SK-N-SH (cell line): ENCODE measurements at regions not wholly inside any gene's neighbourhood (a gene's known extent, or its start where the extent isn't known, plus 50 kb on each side); places are given as distances from the start of the nearest gene placed in this dataset.

Source experiments
- CTCF ChIA-PET: fragments of 300-600, 350-600 bp; formaldehyde crosslinking; extraction: SDS; loops from one replicate; lab custom pipeline; 2021; lab: Yijun Ruan, JAX
- POLR2A ChIA-PET: fragments of 350-600 bp; sonication (Branson Sonifier 250); formaldehyde crosslinking; extraction: SDS; loops from one replicate; lab custom pipeline; 2020; ENCODE audit warnings: antibody characterized with exemption, inconsistent platforms; lab: Yijun Ruan, JAX
- DNase-seq: peaks from one replicate; pipeline ENCODE4 v3.0.0; 2012
- H2AFZ ChIP-seq: fragments of 200-600 bp; sonication (generic); 2 replicates; pipeline ENCODE4 v1.8.1; 2016; ENCODE audit warnings: antibody characterized with exemption, mild to moderate bottlenecking, low read depth
- H3F3A ChIP-seq: fragments of 200-600 bp; sonication (generic); replicated peaks from 2 replicates; pipeline ENCODE3; 2016; ENCODE audit warnings: antibody characterized with exemption, mild to moderate bottlenecking; ENCODE audit not compliant: insufficient read depth
- H3K27ac ChIP-seq, 2 experiments: fragments of 200-500 bp in 1 of 2; fragments of 200-600 bp in 1 of 2; sonication (Bioruptor generic) in 1 of 2; sonication (generic), shearing (Covaris generic) in 1 of 2; 2 replicates each; pipeline versions ENCODE4 v1.5.1 to v1.6.1; 2014 to 2016; ENCODE audit warnings: low read depth in 2 of 2, inconsistent platforms in 1 of 2, low read length in 1 of 2, mild to moderate bottlenecking in 1 of 2, mixed read lengths in 1 of 2
- H3K27me3 ChIP-seq: fragments of 200-600 bp; sonication (generic), shearing (Covaris generic); 2 replicates; pipeline ENCODE4 v1.6.1; 2016; ENCODE audit warnings: mixed run types; ENCODE audit not compliant: insufficient read depth
- H3K36me3 ChIP-seq, 2 experiments: fragments of 200-500 bp in 1 of 2; fragments of 200-600 bp in 1 of 2; sonication (Bioruptor generic) in 1 of 2; sonication (generic) in 1 of 2; replicated peaks in 1 of 2; 2 replicates each; pipeline versions ENCODE3 to v1.5.1; 2014 to 2016; ENCODE audit warnings: low read length in 1 of 2, mild to moderate bottlenecking in 1 of 2; ENCODE audit not compliant: insufficient read depth in 2 of 2, control insufficient read depth in 1 of 2
- H3K4me1 ChIP-seq, 2 experiments: fragments of 200-500 bp in 1 of 2; fragments of 200-600 bp in 1 of 2; sonication (Bioruptor generic) in 1 of 2; sonication (generic), shearing (Covaris generic) in 1 of 2; 2 replicates each; pipeline versions ENCODE4 v1.5.1 to v1.6.1; 2014 to 2016; ENCODE audit warnings: low read depth in 1 of 2, low read length in 1 of 2, mixed run types in 1 of 2; ENCODE audit not compliant: insufficient read depth in 2 of 2, control insufficient read depth in 1 of 2
- H3K4me2 ChIP-seq: fragments of 200-600 bp; sonication (generic), shearing (Covaris generic); 2 replicates; pipeline ENCODE4 v1.6.1; 2017; ENCODE audit warnings: mixed run types
- H3K4me3 ChIP-seq, 2 experiments: fragments of 200-500 bp in 1 of 2; fragments of 200-600 bp in 1 of 2; sonication (Bioruptor generic) in 1 of 2; sonication (generic), shearing (Covaris generic) in 1 of 2; 2 replicates each; pipeline versions ENCODE4 v1.5.1 to v1.8.1; 2014 to 2016; ENCODE audit warnings: low read depth in 2 of 2, inconsistent platforms in 1 of 2, low read length in 1 of 2, mild to moderate bottlenecking in 1 of 2, mixed read lengths in 1 of 2, moderate library complexity in 1 of 2
- H3K79me2 ChIP-seq: fragments of 200-600 bp; sonication (generic); 2 replicates; pipeline ENCODE4 v1.8.1; 2017; ENCODE audit warnings: mild to moderate bottlenecking; ENCODE audit not compliant: insufficient read depth
- H3K9ac ChIP-seq: fragments of 200-600 bp; sonication (generic); 2 replicates; pipeline ENCODE4 v1.6.1; 2017; ENCODE audit warnings: mixed run types
- H3K9me2 ChIP-seq: fragments of 200-600 bp; sonication (generic); 2 replicates; pipeline ENCODE4 v1.6.1; 2017; ENCODE audit warnings: mixed run types
- H3K9me3 ChIP-seq: fragments of 200-600 bp; sonication (generic); 2 replicates; pipeline ENCODE4 v1.6.1; 2017; ENCODE audit warnings: mixed run types, mild to moderate bottlenecking, moderate library complexity
- H4K20me1 ChIP-seq: fragments of 200-600 bp; sonication (generic); 2 replicates; pipeline ENCODE4 v1.6.1; 2017; ENCODE audit warnings: mild to moderate bottlenecking, mixed run types; ENCODE audit not compliant: insufficient read depth
- ELF1 ChIP-seq: IDR thresholded peaks from 2 replicates; pipeline ENCODE4 v1.4.0; 2012
- EZH2phosphoT487 ChIP-seq: fragments of 200-600 bp; sonication (generic); IDR thresholded peaks from 2 replicates; pipeline ENCODE4 v1.6.1; 2017; ENCODE audit warnings: low read depth, mixed run types, mild to moderate bottlenecking, antibody characterized with exemption, moderate library complexity, borderline replicate concordance
- FOSL2 ChIP-seq: IDR thresholded peaks from 2 replicates; pipeline ENCODE4 v1.4.0; 2012; ENCODE audit warnings: low read depth, mild to moderate bottlenecking, moderate library complexity, borderline replicate concordance
- FOXJ3 ChIP-seq: sonication (generic); formaldehyde crosslinking; IDR thresholded peaks from 2 replicates; pipeline ENCODE4 v1.5.1; 2020; ENCODE audit warnings: mild to moderate bottlenecking, missing genetic modification reagents
- FOXM1 ChIP-seq: IDR thresholded peaks from 2 replicates; pipeline ENCODE4 v1.4.0; 2012; ENCODE audit warnings: low read depth, mild to moderate bottlenecking
- GABPA ChIP-seq: IDR thresholded peaks from 2 replicates; pipeline ENCODE4 v1.4.0; 2012; ENCODE audit warnings: low read depth, mild to moderate bottlenecking
- GATA2 ChIP-seq: sonication (generic); formaldehyde crosslinking; IDR thresholded peaks from 2 replicates; pipeline ENCODE4 v1.5.0; 2020; ENCODE audit warnings: mild to moderate bottlenecking, missing genetic modification reagents
- JUND ChIP-seq: IDR thresholded peaks from 2 replicates; pipeline ENCODE4 v1.4.0; 2012
- MXI1 ChIP-seq: IDR thresholded peaks from 2 replicates; pipeline ENCODE4 v1.6.1; 2012; ENCODE audit warnings: mild to moderate bottlenecking, low read depth, low read length, improper control_type of control experiment
- NFIC ChIP-seq: IDR thresholded peaks from 2 replicates; pipeline ENCODE4 v1.4.0; 2012; ENCODE audit warnings: borderline replicate concordance
- NRF1 ChIP-seq: IDR thresholded peaks from 2 replicates; pipeline ENCODE4 v1.6.1; 2012; ENCODE audit warnings: low read depth, mild to moderate bottlenecking, low read length
- POLR2AphosphoS5 ChIP-seq: IDR thresholded peaks from 2 replicates; pipeline ENCODE4 v1.6.1; 2012; ENCODE audit warnings: low read depth, low read length
- RAD21 ChIP-seq: IDR thresholded peaks from 2 replicates; pipeline ENCODE4 v1.6.1; 2012; ENCODE audit warnings: mild to moderate bottlenecking, low read length
- RFX5 ChIP-seq: IDR thresholded peaks from 2 replicates; pipeline ENCODE4 v1.6.1; 2012; ENCODE audit warnings: mild to moderate bottlenecking, improper control_type of control experiment, low read length
- RXRA ChIP-seq: IDR thresholded peaks from 2 replicates; pipeline ENCODE4 v1.4.0; 2012; ENCODE audit warnings: low read depth, mild to moderate bottlenecking, borderline replicate concordance
- SIN3A ChIP-seq: IDR thresholded peaks from 2 replicates; pipeline ENCODE4 v1.6.1; 2012; ENCODE audit warnings: low read depth, mild to moderate bottlenecking, low read length, moderate library complexity, borderline replicate concordance
- SMC3 ChIP-seq: IDR thresholded peaks from 2 replicates; pipeline ENCODE4 v1.6.1; 2012; ENCODE audit warnings: low read depth, low read length, improper control_type of control experiment
- TAF1 ChIP-seq: IDR thresholded peaks from 2 replicates; pipeline ENCODE4 v1.6.1; 2012; ENCODE audit warnings: low read depth, mild to moderate bottlenecking, low read length, moderate library complexity, borderline replicate concordance
- TCF12 ChIP-seq: IDR thresholded peaks from 2 replicates; pipeline ENCODE4 v1.4.0; 2012
- TEAD4 ChIP-seq: IDR thresholded peaks from 2 replicates; pipeline ENCODE4 v1.4.0; 2012; ENCODE audit warnings: mild to moderate bottlenecking, borderline replicate concordance; ENCODE audit not compliant: insufficient read depth
- WGBS: methylation state at CpG from one replicate; pipeline ENCODE4 v1.1.6; 2017; ENCODE audit warnings: low lambda C conversion rate; 5-methylcytosine and 5-hydroxymethylcytosine counted together
- TF ChIP-seq, protein P1 (sequence below): IDR thresholded peaks from 2 replicates; pipeline ENCODE4; 2012
- TF ChIP-seq, protein P2 (sequence below): IDR thresholded peaks from 2 replicates; pipeline ENCODE4 v1.4.0; 2012; ENCODE audit warnings: low read depth
- TF ChIP-seq, protein P3 (sequence below): fragments of 150-350 bp; IDR thresholded peaks from 2 replicates; pipeline ENCODE4 v1.6.1; 2017; ENCODE audit warnings: antibody characterized with exemption, low read length, low read depth, borderline replicate concordance

DNA sequence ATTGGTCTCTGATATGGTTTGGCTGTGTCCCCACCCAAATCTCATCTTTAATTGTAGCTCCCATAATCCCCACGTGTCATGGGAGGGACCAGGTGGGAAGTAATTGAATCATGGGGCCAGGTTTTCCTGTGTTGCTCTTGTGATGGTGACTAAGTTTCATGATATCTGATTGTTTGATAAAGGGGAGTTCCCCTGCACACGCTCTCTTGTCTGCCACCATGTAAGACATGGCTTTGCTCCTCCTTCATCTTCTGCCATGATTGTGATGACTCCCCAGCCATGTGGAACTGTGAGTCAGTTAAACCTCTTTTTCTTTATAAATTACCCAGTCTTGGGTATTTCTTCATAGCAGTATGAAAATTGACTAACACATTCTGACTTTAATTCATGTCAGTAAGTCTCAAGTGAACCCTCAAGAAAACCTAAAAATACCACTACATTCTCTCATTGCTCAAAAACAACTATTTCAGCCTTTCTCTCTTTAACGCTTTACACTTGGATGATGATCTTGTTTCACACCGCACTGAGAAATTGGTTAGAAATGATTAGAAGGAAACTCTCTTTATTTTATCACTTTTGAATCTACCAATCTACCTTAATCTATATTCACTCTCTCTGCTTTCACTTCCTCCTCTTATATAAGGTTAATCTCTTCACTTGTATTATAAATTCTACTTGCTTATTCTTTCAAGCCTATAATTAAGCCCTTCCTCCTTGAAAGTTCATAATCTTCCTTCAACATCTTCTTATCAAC, 110.1 kb downstream of the GALR1 start:
- Histone ChIP-seq H2AFZ (no peak overlapping the region), H3K27ac (no peak overlapping the region), H3F3A (no peaks in the 10 kb centered on the region), H3K9ac (no peak overlapping the region), H3K79me2 (no peaks in the 10 kb centered on the region), H3K4me3 (no peak overlapping the region), H3K4me2 (no peak overlapping the region), H3K9me2 (no peaks in the 10 kb centered on the region), H3K27me3 (no peaks in the 10 kb centered on the region), H3K9me3 (no peaks in the 10 kb centered on the region), H4K20me1 (no peaks in the 10 kb centered on the region), H3K36me3 (no peaks in the 10 kb centered on the region), H3K4me1 (no peaks in the 10 kb centered on the region)
- TF ChIP-seq GABPA (no peak), GATA2 (CRISPR knock-in tag) (no peak), FOXJ3 (CRISPR knock-in tag) (no peak), FOXM1 (no peak), TCF12 (no peak), RXRA (no peak), SIN3A (no peak), POLR2AphosphoS5 (no peak), NFIC (no peak), SMC3 (no peak), EZH2phosphoT487 (no peak)
- TF ChIP-seq, protein P1, sequence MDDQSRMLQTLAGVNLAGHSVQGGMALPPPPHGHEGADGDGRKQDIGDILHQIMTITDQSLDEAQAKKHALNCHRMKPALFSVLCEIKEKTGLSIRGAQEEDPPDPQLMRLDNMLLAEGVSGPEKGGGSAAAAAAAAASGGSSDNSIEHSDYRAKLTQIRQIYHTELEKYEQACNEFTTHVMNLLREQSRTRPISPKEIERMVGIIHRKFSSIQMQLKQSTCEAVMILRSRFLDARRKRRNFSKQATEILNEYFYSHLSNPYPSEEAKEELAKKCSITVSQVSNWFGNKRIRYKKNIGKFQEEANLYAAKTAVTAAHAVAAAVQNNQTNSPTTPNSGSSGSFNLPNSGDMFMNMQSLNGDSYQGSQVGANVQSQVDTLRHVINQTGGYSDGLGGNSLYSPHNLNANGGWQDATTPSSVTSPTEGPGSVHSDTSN = no peak
- TF ChIP-seq, protein P2, sequence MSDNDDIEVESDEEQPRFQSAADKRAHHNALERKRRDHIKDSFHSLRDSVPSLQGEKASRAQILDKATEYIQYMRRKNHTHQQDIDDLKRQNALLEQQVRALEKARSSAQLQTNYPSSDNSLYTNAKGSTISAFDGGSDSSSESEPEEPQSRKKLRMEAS = no peak
- DNase-seq = no peak
- 20% methylated on average over 4 of the region's 4 CpGs for WGBS
- POLR2A ChIA-PET = no interaction called here
- CTCF ChIA-PET = no interaction called here

DNA sequence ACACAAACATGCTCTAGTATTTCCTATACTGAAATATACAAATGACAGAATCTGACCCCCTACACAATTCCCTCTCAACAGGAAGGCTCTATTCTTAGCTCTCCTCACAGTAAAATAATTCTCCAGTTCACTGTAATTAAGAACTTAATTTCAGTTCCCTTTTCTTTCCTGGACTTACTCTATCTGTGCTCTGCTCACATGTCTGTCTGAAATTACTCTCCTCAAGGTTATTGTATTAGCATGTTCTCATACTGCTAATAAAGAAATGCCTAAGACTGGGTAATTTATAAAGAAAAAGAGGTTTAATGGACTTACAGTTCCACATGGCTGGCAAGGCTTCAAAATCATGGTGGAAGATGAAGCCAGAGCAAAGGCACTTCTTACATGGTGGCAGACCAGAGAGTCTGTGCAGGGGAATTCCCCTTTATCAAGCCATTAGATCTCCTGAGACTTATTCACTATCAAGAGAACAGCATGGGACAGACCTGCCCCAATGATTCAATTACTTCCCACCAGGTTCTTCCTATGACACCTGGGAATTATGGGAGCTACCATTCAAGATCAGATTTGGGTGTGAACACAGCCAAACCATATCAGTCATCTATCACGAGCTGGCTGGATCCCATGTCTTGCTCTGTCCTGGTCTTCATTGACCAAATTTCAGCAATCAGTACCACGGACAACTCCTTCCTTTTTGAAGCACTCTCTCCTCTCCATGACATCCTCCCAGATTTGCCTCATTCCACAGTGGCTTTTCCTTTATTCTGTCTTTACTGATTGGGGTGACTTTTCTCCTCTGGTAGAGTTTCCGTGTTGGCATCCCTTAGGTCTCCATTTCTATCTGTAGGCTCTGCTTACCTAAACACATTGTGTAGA, 110.9 kb downstream of the GALR1 start:
- Histone ChIP-seq H3K4me2 (no peak overlapping the region), H3K27ac (no peak overlapping the region), H3K4me3 (no peak overlapping the region), H3K27me3 (no peaks in the 10 kb centered on the region), H3K4me1 (no peaks in the 10 kb centered on the region), H3K36me3 (no peaks in the 10 kb centered on the region), H4K20me1 (no peaks in the 10 kb centered on the region), H3K9me3 (no peaks in the 10 kb centered on the region), H3K9me2 (no peaks in the 10 kb centered on the region), H3K79me2 (no peaks in the 10 kb centered on the region), H3K9ac (no peak overlapping the region), H2AFZ (no peak overlapping the region), H3F3A (no peaks in the 10 kb centered on the region)
- POLR2A ChIA-PET = no interaction called here
- CTCF ChIA-PET = no interaction called here
- TF ChIP-seq, protein P1 = no peak
- no peak for TF ChIP-seq RXRA
- TF ChIP-seq, protein P3, sequence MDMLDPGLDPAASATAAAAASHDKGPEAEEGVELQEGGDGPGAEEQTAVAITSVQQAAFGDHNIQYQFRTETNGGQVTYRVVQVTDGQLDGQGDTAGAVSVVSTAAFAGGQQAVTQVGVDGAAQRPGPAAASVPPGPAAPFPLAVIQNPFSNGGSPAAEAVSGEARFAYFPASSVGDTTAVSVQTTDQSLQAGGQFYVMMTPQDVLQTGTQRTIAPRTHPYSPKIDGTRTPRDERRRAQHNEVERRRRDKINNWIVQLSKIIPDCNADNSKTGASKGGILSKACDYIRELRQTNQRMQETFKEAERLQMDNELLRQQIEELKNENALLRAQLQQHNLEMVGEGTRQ = no peak
- no peak for TF ChIP-seq JUND
- TF ChIP-seq TAF1 = no peak
- TF ChIP-seq MXI1 = no peak
- no peak for TF ChIP-seq ELF1
- TF ChIP-seq NFIC = no peak
- TF ChIP-seq SIN3A = no peak
- no peak for TF ChIP-seq POLR2AphosphoS5
- TF ChIP-seq GATA2 (CRISPR knock-in tag) = no peak
- TF ChIP-seq EZH2phosphoT487 = no peak
- no peak for TF ChIP-seq NRF1
- no peak for TF ChIP-seq FOXM1
- no peak for TF ChIP-seq RAD21
- TF ChIP-seq RFX5 = no peak
- no peak for TF ChIP-seq TEAD4
- no peak for TF ChIP-seq FOSL2
- TF ChIP-seq FOXJ3 (CRISPR knock-in tag) = no peak
- 5% methylated on average over 3 of the region's 3 CpGs for WGBS
- no peak for DNase-seq
